Heart right ventricle (tissue), 16 donors: ENCODE measurements at regions not wholly inside any gene's neighbourhood (a gene's known extent, or its start where the extent isn't known, plus 50 kb on each side); places are given as distances from the start of the nearest gene placed in this dataset.

Experiments
- ATAC-seq, 8 donors: fragments of 200-7000 bp; cut with Tn5 transposase; one replicate each; pipeline ENCODE4 v1.9.1; 2020; ENCODE audit warnings: mild to moderate bottlenecking in 8 of 8, moderate library complexity in 8 of 8, moderate number of reproducible peaks in 1 of 8
- DNase-seq, 2 donors: peaks; one replicate each; pipeline ENCODE4 v3.0.0-alpha.2; 2020
- H3K27ac ChIP-seq, 10 donors: fragments of 200-600 bp; sonication (generic) in 2 of 10; one replicate each; pipeline versions ENCODE4 v1.5.0 to v1.8.0; 2020 to 2022; ENCODE audit warnings: mild to moderate bottlenecking in 3 of 10
- H3K27me3 ChIP-seq, 7 donors: fragments of 200-600 bp; one replicate each; pipeline ENCODE4 v1.8.0; 2021 to 2022; ENCODE audit warnings: mild to moderate bottlenecking in 2 of 7
- H3K36me3 ChIP-seq, 9 donors: fragments of 200-600 bp; sonication (generic) in 1 of 9; one replicate each; pipeline versions ENCODE4 v1.5.0 to v1.8.0; 2020 to 2022; ENCODE audit warnings: mild to moderate bottlenecking in 2 of 9
- H3K4me1 ChIP-seq, 9 donors: fragments of 200-600 bp; sonication (generic) in 1 of 9; one replicate each; pipeline versions ENCODE4 v1.5.0 to v1.8.0; 2020 to 2022; ENCODE audit warnings: mild to moderate bottlenecking in 4 of 9
- H3K4me3 ChIP-seq, 10 donors: fragments of 200-600 bp; sonication (generic) in 2 of 10; one replicate each; pipeline versions ENCODE4 v1.5.0 to v1.8.0; 2020 to 2022; ENCODE audit warnings: mild to moderate bottlenecking in 7 of 10, moderate library complexity in 2 of 10
- H3K9me3 ChIP-seq, 11 donors: fragments of 200-600 bp in 10 of 11; sonication (generic) in 2 of 11; one replicate each; pipeline versions ENCODE4 v1.5.0 to v1.8.0; 2013 to 2022; ENCODE audit warnings: mild to moderate bottlenecking in 2 of 11, control low read depth in 1 of 11, moderate library complexity in 1 of 11
- CTCF ChIP-seq, 9 donors: fragments of 200-600 bp; sonication (generic) in 2 of 9; IDR thresholded peaks; one replicate each; pipeline versions ENCODE4 v1.5.0 to v1.8.0; 2021 to 2022; ENCODE audit warnings: antibody characterized with exemption in 9 of 9, mild to moderate bottlenecking in 5 of 9, moderate library complexity in 1 of 9
- WGBS, 2 donors: extraction: QIAGEN DNeasy Blood & Tissue Kit; methylation state at CpG; one replicate each; pipeline ENCODE4 v1.1.7; 2013; ENCODE audit warnings: inconsistent platforms in 1 of 2; 5-methylcytosine and 5-hydroxymethylcytosine counted together
- intact Hi-C, 10 donors: fragments of 100-400 bp; cut with DNase I; formaldehyde crosslinking; loops; one replicate each; pipeline versions ENCODE4 v1.11.1 to v1.14.2; 2022
- donor health status: Arrhythmogenic right ventricular cardiomyopathy.
- donor health status: ischemic (EF 13 %, LVEDD 7.1; RV severe dilation, severe dysfunction).
- donor health status: healthy with polysubstance abuse.
- donor health status: DM: no; HTN: yes; CAD: no.
- donor health status: DM: no; HTN: no; CAD: no.
- donor health status: ischemic (EF 25% LVEDD 6.9; RV normal size, moderate dysfunction).
- donor health status: ischemic (EF 25% LVEDD 5.7; RV mildly dilated, moderate dysfunction).
- donor health status: healthy.
- donor health status: DM: yes; HTN: yes; CAD: no.
- donor health status: Ischemic cardiomyopathy.
- donor health status: ischemic (EF 35%, LVEDD 5.7; RV mildly dilated, moderate dysfunction).
- donor health status: nonischemic (EF 11% LVEDD 7.7; RV severe dilation, severe dysfunction).
- donor health status: DM: yes; HTN: yes; CAD: no.
- donor health status: PGD.
- donor health status: ischemic (EF 29% LVEDD 5.4; RV normal size, mild dysfunction).
- donor health status: nonischemic (EF 23%, LVEDD 6.1; RV moderate dilation, normal function).

DNA sequence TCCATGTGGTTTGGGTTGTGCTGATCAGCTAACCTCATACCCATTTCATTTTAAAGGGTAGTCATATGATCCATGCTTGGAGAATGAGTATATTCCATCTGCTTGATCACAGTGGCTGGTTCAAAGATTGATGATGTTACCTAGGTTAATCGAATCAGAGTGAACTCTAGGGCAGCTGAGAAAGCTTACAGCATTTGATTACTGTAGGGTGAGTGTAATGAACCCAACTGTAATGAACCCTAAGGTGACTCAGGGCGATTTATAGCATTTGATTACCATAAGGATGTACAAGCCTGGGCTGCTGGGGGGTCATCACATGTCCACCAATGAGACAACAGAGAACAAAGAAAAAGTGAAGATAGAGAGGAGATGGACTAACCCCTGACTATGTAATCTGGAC is 523.1 kb downstream of the ADRA2A start:
- Histone ChIP-seq H3K9me3 (no peaks in the 10 kb centered on the region), H3K4me1 (peaks cover 0 to 5% (median 0%) of the 10 kb centered on the region in 9 donors), H3K27me3 (no peaks in the 10 kb centered on the region), H3K4me3 (no peak overlapping the region), H3K27ac (no peak overlapping the region), H3K36me3 (no peaks in the 10 kb centered on the region)
- TF ChIP-seq CTCF (IDR thresholded peaks at IDR 0.05) = no peak
- intact Hi-C loops = loop anchor here in 5 of 10 donors (2.0 to 10.0 kb wide), 4 partner anchors 523 to 985 kb away; partner anchors contain the start of gene ADRA2A (in 5 of the 5)
- DNase-seq = no peak
- 70 to 74% methylated on average over 2 of the region's 2 CpGs for WGBS, 2 donors
- ATAC-seq = no peak

- H3K4me3 ChIP-seq = no peak overlapping the region
These were observed 523.9 kb downstream of the ADRA2A start for GRCh38 chr10:111600772-111601171.

DNA sequence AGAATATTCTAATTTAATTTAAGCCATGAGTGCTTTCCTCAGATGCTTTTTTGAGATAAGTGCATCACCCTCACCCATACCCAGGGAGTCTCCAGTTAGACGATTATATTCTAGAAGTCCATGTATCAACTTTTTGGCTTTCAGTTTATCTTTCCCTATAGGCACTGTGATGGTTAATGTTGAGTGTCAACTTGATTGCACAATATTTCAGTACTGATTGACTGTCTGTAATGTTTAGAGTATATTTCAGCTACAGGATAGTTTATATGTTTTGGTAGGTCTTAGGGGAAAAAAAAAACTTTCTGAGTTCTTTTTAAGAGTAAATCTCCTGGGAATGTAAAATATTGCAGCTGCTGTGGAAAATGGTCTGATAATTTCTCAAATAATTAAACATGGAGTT is 535.4 kb downstream of the ADRA2A start:
- DNase-seq (no peak), ATAC-seq (no peak)
- Histone ChIP-seq H3K27me3 (no peaks in the 10 kb centered on the region), H3K9me3 (peaks cover 0 to 7% (median 0%) of the 10 kb centered on the region in 11 donors), H3K4me1 (no peaks in the 10 kb centered on the region), H3K36me3 (no peaks in the 10 kb centered on the region), H3K4me3 (no peak overlapping the region), H3K27ac (no peak overlapping the region)
- 69 to 77% methylated on average over 1 of the region's 1 CpG for WGBS, 2 donors
- intact Hi-C loops = no loop called here
- TF ChIP-seq CTCF (IDR thresholded peaks at IDR 0.05) = no peak

More at GRCh38 chr10:111600772-111601171, 523.9 kb downstream of the ADRA2A start:
- no peaks in the 10 kb centered on the region for H3K27me3 ChIP-seq
- H3K36me3 ChIP-seq = no peaks in the 10 kb centered on the region
- no peaks in the 10 kb centered on the region for H3K9me3 ChIP-seq
- peaks cover 0 to 5% (median 0%) of the 10 kb centered on the region in 9 donors for H3K4me1 ChIP-seq
- ATAC-seq (peak in 1 of 8 donors; percentile 53), DNase-seq (peak; percentile 10 to 17)
- H3K27ac ChIP-seq = no peak overlapping the region
- TF ChIP-seq CTCF (IDR thresholded peaks at IDR 0.05) = no peak
- intact Hi-C loops = no loop called here
- WGBS, 2 donors = 53 to 55% methylated on average over 3 of the region's 3 CpGs

DNA sequence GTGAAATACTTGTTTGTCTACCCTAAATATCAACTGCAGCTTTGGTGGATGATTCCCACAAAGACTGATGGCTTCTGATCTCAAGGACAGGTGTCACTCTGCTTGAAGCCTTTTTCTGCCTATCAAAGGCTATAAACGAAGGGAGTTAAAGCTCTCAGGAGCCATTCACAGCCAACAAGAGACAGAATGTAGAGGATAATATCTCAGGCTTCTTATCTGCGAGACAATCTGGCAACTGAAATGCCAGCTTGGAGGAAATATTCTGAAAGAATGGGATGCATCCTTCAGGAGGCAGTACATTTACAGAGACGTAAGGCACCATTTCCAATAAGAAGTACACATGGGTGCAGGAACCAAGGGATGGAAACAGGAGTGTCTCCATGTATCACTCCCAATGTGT is 549.4 kb downstream of the GPAM start:
- H3K4me3 ChIP-seq = no peak overlapping the region
- DNase-seq (no peak), ATAC-seq (no peak)
- intact Hi-C loops = no loop called here
- H3K27ac ChIP-seq = no peak overlapping the region
- no peak for TF ChIP-seq CTCF (IDR thresholded peaks at IDR 0.05)
- H3K36me3 ChIP-seq = no peaks in the 10 kb centered on the region
- H3K4me1 ChIP-seq = no peaks in the 10 kb centered on the region
- peaks cover 0 to 6% (median 0%) of the 10 kb centered on the region in 7 donors for H3K27me3 ChIP-seq
- WGBS, 2 donors = 62 to 67% methylated on average over 3 of the region's 3 CpGs
- H3K9me3 ChIP-seq = peaks cover 0 to 18% (median 0%) of the 10 kb centered on the region in 11 donors
